A673 (cell line): ENCODE measurements at regions not wholly inside any gene's neighbourhood (a gene's known extent, or its start where the extent isn't known, plus 50 kb on each side); places are given as distances from the start of the nearest gene placed in this dataset.

Experiments used
- EZH2 ChIP-seq: fragments of 200-600 bp; sonication (generic); IDR thresholded peaks from 2 replicates; pipeline ENCODE4 v1.6.1; 2017; ENCODE audit warnings: borderline replicate concordance, low read depth, mild to moderate bottlenecking, mixed read lengths, antibody characterized with exemption, low read length; ENCODE audit not compliant: poor library complexity, severe bottlenecking
- TF ChIP-seq, protein P1 (sequence below): fragments of 300-800, 200-600 bp; sonication (generic); conservative IDR thresholded peaks from 2 replicates; pipeline ENCODE4 v1.5.1; 2017; ENCODE audit warnings: low read depth, mild to moderate bottlenecking, antibody characterized with exemption, low read length, moderate library complexity, mixed read lengths

DNA sequence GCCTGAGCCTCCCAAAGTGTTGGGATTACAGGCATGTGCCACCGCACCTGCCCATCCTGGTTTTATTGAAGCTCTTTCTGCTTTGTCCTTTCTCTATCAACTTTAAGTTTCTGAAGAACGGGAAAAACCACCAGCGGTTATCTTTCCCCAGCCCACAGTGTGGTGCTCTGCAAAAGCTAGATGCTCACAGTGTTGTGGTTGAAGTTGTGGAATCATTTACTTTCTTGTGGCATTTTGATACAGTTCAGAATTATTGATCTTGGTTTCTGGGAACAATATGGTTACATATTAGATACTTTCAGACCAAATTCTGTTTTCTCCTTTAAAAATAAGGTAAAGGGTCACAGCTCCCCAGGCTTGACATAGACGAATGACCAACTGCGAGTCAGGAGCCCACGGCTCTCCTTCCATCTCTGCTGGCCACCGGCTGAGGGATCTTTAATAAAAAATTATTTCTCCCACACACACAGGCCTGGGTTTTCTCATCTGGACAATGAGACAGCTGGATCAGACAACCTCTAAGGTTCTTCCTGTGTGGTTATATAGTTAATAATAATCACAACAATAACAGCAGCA is 385.3 kb downstream of the SETD4 start:
- TF ChIP-seq EZH2: no peak
- TF ChIP-seq, protein P1, sequence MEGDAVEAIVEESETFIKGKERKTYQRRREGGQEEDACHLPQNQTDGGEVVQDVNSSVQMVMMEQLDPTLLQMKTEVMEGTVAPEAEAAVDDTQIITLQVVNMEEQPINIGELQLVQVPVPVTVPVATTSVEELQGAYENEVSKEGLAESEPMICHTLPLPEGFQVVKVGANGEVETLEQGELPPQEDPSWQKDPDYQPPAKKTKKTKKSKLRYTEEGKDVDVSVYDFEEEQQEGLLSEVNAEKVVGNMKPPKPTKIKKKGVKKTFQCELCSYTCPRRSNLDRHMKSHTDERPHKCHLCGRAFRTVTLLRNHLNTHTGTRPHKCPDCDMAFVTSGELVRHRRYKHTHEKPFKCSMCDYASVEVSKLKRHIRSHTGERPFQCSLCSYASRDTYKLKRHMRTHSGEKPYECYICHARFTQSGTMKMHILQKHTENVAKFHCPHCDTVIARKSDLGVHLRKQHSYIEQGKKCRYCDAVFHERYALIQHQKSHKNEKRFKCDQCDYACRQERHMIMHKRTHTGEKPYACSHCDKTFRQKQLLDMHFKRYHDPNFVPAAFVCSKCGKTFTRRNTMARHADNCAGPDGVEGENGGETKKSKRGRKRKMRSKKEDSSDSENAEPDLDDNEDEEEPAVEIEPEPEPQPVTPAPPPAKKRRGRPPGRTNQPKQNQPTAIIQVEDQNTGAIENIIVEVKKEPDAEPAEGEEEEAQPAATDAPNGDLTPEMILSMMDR: no peak
